Colon (tissue), 2 donors: ENCODE measurements at regions not wholly inside any gene's neighbourhood (a gene's known extent, or its start where the extent isn't known, plus 50 kb on each side); places are given as distances from the start of the nearest gene placed in this dataset.

ENCODE experiments used
- FAIRE-seq: peaks from 2 replicates; lab custom pipeline; 2012; peaks lifted over from hg19 to GRCh38; lab: Jason Lieb, UNC
- donor health status: control.
- donor health status: control.

DNA sequence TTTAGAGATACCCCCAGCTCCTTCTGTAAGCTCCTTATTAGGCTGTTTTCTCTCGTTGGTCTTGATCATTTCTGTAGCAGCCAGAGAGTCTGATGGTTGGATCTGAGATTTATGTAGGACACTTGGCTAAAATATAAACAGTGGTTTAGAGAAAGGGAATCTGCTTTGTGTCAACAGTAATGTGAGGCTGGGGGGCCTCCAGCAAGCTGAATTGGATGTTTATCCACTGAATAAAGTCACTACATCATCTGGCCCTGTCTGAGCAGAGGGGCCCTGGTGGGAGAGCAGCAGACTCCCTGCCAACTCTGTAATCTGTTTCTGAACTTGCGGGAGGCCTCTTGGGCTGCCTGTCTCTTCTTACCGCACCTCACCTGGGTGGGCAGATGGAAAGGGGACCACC lies 328.5 kb upstream of the PLET1 start:
- no peak for FAIRE-seq

DNA sequence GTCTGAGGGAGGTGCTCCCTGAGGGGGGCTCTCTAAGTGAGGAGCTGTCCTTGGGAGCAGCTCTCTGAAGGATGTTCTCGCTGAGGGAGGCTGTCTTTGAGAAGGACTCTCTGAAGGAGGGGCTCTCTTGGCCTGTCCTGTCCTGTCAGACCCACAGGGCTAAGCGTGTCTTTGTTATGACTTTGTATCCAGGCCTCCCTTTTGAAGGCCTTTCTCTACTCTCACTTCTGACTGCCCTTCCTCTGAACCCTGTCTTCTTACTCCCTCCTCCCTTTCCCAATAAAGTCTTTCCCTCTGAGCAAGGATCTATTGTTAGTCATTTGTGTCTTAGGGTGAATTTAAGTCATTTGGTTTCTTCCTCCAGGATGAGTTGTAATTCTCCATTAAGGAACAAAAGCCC lies 330.1 kb upstream of the PLET1 start:
- no peak for FAIRE-seq

DNA sequence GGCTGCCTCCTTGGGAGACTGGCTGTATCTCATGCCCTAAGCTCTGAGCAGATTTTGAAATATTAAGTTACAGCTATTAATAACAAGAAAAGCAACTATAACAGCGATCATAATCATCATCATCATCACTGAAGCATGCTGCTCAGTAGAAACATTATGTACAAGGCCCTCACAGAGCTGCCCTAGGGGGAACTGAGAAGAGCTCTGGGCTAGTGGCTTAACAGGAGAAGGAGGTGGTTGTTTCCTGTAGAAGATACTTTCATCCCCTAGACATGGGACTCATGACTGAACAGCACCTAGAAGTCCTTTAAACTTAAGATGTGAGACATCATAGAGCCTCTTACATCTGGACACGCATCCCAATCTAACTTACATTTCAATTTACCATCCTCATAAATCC lies 332.8 kb upstream of the PLET1 start:
- no peak for FAIRE-seq

DNA sequence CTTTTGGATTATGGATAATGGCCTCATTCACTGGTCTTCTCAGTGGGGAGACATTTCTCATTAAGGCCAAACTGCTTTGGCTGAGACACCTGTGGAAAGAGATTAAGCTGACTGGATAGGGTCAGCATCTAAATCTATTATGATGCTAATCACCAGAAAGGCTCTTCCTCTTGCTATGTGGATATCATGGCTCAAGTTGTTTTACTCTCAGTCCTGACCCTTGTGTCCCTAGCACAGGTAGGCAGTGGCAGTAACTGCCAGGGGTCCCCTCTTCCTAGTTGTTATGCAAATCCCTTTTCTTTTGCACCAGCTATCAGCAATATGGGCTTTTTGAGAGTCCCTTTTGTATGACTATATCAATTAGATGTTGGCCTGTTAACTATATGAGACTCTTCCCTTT lies 335.7 kb upstream of the PLET1 start:
- no peak for FAIRE-seq

DNA sequence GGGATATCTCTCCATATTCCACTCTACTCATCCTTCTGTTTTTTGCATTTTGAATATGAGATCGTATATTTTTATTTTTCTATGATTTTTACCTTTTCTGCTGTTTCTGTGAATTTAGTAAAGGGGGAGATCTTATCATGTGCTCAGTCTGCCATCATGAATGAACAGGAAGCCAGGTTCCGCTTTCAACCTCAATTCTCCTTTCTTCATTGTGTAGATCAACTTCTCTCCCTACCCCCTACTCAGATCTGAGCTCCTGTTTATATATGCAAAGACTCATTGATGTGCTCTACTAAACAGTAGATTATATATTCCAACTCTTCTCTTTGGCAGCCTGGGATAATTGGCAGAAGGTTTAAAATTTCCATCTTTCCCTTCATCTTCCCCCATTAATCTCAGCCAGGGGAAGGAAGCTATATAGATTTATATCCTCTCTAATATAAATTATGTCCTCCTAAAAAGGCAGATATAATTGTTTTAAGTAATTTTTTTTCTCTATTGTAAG lies 336.7 kb upstream of the PLET1 start:
- FAIRE-seq: no peak

DNA sequence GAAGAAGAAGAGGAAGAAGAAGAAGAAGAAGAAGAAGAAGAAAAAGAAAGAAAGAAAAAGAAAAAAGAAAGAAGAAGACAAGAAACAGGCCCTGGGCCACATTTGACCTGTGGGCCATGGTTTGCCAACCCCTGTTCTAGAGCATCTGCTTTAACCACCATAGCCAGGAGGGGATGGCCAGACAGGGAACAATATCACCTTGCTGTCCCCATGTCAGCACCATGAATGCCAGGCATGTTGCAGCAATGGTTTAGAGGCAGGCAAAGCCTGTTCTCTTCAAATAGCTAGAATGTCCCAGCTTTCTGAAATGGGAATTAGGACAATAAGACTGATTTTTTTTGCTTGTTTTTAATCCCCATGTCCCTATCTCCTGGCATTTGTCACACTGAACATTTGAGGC lies 338.6 kb upstream of the PLET1 start:
- no peak for FAIRE-seq

DNA sequence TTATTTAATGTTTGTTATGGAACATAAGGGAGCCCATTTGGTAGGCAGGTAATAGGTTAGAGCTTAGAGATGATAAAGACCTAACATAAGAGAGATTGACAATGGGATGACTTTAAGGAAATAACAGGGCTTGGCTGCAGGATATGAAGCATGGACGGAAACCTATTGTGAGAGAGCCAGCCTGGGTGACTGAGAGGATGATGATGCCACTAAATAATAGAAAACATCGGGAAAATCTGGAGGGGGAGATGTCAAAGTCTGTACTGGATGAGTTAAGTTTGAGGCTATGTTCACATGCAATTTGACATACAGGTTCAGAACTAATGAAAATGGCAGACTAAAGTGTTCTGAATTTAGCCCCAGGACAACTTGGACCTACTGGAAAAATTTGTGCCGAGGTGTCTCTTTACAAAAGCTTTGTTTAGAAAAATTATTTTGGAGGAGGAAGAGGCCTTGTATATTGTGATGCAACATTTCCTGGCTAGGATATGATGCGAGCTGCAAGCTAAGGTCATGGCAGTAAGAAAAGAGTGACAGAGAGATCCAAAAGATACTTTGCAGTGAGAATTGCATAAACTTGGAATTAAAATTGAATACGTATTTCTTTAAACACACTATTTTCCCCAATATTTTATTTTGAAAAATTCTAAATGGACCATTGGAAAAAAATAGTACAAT lies 339.3 kb upstream of the PLET1 start:
- no peak for FAIRE-seq

DNA sequence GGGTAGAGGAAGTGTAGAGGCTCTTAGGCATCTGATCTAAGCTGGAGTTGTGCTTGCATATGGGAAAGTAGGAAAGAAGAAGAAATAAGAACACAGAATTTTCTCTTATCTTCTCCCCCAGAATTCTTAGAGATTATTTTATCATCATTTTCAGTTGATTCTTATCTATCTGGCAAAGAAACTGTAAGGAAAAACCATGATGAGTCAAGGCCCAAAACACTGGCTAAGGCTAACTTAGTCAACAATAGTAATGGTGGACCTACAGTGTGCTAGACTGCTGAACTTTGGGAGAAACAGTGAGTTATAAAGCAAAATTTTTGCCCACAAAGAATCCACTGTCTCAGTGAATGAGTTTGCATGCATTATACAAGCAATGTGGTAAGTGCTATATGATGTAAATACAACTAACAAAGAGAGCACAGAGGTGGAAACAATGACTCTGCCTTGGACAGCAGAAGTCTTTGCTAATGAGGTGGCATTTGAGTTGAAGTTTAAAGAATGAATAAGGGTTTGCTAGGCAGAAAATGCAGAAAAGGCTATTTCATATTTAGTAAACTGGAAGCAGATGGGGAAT lies 344.5 kb upstream of the PLET1 start:
- FAIRE-seq: no peak

DNA sequence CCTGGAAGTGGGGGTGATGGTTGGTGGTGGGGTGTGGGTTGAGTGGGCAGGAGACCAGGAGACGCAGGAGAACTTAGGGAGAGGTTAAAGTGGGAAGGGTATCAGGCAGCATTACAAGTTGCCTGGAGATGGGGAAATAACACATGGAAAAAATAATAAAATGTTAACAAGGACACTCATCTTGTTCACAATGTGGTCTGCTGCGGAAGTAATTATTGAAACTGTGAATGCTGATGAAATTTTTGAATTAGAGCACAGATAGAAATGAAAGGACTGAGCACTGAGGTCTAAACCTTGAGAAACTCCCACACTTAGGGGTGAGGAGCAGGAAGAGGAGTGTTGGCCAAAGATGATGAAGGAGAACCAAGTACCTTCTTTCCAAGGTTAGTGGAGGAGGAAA lies 346.0 kb upstream of the PLET1 start:
- no peak for FAIRE-seq

DNA sequence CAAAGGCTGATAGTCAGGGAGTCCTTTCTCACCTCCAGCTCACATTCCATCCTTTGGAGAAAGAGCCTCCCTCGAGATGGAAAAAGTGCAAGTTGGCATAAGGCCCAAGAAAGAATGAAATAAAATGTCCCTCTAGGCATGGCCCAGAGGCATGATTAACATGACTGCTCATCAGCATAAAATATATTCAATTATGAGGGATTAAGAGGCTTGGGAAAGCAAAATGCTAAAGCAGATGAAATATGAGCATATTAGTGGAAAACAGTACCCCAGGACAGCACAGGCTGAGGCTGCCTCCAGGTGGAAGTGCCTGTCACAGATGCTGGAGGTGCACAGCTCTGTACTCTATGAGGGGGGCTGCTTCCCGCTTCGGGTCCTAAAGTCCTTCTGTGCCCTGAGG lies 347.8 kb upstream of the PLET1 start:
- FAIRE-seq: no peak

DNA sequence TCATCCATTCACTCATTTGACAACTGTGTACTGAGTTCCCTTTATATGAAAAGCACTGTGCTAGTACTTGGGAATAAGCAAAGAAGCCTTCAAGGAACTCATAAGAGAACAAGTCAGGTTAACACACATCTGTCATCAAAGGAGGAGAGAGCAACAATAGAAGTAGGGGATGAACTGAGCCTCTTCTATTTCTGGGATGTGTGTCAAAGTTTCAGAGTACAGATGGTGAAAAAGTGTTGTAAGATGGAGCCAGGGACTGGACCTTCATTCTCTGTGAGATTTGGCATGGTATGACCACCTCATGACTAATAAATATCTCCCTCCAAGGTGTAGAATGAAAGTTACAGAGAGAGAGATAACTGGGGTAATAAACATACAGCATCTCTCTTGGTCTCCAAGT lies 349.8 kb upstream of the PLET1 start:
- FAIRE-seq: no peak

DNA sequence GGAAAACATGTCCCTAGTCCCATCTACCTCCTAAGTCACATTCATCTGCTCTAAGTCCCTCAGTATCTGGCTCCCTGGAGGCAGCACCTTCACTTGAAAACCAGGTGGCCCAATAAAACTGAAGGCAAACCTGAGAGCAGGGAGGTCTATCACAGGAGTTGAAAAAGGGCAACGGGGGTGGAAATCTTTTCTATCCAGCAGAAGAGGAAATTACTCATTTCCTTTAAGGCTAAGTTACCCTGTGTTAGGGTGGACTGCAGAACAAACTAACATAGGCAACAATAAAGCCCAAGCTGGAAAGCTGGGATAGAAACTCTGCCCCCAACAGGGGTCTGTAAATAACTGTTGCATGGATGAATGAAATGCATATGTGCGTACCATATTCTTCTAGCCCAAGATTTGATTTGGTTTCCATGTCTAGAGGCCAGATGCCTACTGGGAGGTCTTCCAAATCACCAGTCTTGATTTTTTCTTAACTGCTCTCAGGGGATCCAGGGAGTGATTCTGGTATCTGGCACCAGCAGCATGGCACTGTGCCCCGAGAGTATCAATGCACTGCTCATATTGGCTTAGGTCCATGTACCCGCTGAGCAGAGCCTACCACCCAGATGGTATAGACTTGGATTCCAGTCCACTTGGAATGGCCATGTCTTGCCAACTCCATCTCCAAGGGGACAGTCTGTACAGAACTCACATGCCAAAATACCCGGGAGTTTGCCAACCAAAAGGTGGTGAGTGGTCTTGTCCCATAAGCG lies 350.0 kb upstream of the NCAM1 start:
- no peak for FAIRE-seq

DNA sequence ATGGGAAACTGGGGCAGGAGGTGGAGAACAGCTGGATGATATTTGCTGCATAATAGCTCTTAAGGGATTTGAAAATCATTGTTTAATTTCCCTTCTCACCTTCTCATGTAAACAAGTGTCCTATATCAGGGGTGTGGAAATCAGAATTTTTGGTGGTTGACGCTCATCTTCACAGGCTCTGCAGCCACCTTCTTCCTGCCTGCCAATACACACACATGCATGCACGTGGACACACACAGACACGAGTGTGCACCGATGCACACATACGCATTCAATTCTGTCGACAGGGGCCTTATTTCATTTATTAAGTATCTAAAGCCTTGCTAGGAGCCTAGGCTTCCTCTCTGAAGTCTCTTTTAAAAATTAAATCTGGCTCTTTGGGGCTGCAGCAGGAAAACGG lies 349.4 kb upstream of the NCAM1 start:
- no peak for FAIRE-seq

DNA sequence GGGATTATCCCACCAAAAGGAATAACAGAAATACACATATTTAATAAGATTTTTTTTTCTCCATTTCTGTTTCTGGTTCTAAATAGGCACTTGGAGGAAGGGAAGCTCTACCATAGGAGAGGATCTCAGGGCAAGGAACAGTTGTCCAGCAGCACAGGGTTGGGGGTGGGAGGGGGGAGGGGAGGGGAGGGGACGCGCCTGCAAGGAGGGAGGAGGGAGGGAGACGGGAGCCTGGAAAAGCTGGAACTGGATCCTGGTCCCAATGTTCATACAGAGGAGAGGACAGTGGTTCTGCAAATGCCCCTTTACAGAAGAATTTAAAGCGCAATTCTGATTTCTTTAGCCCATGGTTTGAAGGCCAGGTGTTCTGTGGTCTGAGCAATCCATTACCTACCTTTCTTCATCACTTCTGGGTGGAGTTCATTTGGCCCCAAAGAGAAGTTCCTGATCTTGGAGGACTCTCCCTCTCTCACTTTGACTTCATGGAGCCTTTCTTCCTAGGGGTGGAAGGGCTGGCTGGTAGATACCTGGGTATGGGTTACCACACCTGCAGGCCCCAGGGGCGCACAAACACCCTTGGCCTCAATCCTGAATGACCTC lies 348.9 kb upstream of the NCAM1 start:
- FAIRE-seq: no peak

DNA sequence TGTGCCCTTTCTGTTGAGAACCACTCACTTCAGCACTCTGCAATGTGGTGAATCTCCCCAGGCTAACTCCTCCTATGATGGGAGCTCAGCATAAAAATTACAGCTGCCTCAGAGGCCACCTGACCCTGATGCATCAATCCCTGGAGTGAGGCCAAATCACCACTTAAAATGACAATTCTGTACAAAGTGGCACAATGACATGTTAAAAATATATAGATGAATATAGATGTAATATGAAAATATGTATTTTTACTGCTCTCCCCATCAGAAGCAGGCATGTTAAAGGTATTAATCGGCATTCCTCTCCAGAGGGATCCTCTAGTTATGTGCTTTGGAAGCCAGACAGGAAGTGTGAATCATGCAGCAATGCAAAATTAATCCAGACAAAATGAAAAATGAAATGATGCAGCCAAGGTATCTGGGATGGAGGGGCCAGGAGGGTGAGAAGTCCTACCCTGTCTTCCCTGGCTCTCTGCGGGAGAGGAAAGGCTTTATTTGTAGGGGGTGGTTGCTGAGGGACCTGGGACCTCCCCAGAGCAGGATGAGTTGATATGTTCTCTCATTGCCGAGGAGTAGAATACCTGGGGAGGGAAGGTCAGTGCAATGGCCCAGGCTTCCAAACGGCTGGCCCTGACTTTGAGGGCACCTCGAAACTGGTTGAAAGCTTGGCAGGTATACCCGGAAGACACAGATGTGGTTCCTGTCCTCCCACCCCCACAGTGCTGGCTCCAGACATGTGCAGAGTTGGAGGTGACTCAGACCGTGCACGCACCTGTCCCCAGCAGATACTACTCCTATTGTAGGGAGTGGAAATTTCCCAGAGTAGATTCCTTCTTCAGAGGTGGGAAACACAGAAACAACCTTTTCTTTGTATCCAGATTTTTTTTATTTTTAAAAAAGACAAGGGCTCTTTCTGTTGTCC lies 347.9 kb upstream of the NCAM1 start:
- FAIRE-seq: no peak

DNA sequence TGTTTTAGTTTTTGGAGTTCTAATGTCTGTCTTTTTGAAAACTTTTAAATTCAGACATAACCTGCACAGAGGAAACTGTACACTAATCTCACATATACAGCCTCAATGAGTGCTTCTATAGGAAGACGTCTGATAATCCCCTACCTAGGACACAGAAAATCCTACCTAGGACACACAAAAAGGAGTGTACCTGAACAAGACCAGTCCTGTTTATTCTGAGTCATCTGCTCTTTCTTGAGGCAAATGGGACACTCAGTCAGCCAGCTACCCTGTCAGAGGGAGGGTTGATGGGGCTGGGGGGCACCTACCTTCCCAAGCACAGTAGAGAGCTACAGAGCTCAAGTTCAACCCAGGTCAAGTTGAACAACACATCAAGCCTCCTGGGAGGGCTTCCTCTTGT lies 346.6 kb upstream of the NCAM1 start:
- no peak for FAIRE-seq

DNA sequence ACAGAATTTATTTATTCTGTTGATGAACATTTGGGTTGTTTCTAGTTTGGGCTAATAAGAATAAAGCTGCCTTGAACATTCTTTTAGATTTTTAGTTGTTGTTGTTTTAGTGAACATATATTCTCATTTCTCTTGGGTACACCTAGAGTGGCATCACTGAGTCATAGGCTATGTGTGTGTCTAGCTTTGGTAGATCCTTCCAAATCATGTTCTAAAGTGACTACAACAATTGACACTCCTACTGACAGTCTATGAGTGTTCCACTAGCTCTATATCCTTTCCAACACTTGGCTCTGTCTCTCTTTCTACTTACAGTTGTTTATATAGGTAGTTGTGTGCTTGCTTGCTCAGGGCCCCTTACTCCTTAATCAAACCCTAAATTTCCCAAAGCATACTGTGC lies 346.0 kb upstream of the NCAM1 start:
- FAIRE-seq: no peak

DNA sequence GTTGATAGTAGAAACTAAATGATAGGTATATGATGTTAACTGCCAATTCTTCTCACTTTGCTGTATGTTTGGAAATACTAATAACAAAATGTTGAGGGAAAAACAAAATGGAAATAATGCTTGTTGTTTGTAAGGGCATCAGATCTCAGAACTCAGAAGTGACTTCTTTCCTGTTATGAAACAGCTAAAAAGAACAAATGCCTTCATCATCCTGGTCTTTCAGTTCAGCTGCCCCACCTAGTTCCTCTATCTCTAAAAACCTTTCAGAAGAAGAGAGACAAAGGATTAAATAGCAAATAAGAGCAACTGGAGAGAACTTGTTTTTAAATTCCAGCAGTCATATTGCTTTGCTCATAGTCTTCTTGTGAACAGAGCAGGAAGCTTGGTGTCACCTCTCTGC lies 345.3 kb upstream of the NCAM1 start:
- FAIRE-seq: no peak

DNA sequence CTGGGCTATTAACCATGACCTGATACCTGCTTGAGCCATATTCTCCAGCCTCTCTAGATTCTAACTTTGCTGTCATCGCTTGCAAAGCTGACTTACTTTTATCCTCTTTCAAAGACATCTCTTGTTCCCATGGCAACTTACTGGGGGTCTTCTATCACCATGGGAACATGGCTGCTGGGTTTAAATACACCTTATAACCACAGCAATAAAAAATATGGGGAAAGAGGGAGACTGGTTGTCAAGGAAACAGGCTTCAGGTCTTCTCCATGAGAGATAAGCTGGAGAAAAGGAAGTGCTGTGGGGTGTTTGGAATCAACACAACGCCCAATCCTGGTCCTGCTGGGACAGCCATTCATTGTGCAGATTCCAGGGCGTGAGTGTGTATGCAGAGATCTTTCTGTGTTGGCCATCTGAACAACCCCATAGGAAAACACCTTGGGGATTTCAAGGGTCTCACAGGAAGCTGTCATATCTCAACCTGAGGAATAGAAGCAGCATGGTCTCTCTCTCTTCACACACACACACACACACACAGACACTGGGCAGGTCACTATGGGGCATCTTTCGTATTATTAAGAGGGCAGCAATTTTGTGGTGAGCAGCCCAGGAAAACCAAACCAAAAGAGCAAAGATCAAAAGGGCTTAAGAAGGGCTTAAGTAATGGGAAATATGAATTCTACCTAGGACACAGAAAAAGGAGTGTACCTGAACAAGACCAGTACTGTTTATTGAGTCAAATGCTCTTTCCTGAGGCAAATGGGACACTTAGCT lies 344.7 kb upstream of the NCAM1 start:
- FAIRE-seq: no peak

DNA sequence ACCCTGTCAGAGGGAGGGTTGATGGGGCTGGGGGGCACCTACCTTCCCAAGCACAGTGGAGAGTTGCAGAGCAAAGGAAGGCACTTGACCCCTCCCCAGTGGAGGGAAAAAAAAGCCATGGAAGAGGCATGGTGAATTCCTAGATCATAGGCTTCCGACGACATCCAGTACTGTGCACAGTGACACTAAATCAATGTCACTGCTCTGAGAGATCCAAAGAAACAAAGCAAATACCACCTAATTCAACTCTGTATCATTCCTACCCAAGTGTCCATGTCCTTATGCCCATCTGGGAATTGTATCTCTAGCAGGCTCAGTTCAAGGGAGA lies 344.2 kb upstream of the NCAM1 start:
- FAIRE-seq: no peak
